LNCAP (cell line): ENCODE measurements at regions not wholly inside any gene's neighbourhood (a gene's known extent, or its start where the extent isn't known, plus 50 kb on each side); places are given as distances from the start of the nearest gene placed in this dataset.

Source experiments
- CTCF ChIP-seq: fragments of 450-650 bp; IDR thresholded peaks from 2 replicates; pipeline ENCODE4 v1.5.1; 2017; ENCODE audit warnings: mild to moderate bottlenecking

GRCh38 chr2:56707650-56708049, 523.9 kb downstream of the CCDC85A start:
- TF ChIP-seq CTCF: no peak

DNA sequence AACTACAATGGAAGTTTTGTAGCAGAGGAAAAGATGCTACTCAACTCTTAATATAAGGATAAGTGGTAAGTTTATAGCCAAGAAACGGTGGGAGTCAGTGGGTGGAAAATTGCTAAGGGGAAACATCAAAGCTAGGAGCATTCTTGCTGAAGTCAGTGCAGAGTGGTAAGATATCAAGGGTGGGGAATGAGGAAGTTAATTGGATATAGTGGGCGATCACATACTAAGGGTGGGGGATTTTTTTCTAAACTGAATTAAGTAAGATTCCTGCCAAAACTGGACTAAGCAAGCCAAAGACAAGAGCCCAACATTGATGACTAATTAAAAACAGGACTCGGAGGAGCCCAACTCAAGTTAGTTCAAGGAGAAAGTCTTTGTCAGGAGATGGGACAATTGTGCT, 525.4 kb downstream of the CCDC85A start:
- no peak for TF ChIP-seq CTCF

DNA sequence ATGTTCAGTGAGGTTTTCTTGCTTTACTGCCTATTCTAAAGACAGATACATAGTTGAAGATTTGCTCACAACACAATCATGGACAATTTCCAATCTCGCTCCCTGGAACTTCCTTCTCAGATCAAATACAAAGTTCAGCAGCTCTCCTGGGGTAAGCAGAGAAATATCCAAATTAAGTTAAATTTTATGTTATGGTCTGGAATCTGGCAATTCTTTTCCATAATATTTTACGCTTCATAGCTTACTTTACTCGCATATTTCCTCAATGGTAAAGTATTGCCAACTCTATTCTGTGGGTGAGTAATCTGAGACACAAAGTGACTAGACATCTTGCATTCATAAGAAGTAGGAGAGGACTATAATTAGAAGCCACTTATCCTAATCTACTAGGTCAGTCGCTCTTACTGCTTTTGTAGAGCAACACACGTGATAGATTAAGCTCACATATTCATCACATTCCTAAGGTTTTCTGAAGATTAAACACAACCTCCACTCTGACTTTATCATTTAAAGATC, 529.4 kb downstream of the CCDC85A start:
- no peak for TF ChIP-seq CTCF

- TF ChIP-seq CTCF: no peak
Measured at GRCh38 chr2:56713978-56714377, 530.2 kb downstream of the CCDC85A start.

GRCh38 chr2:56714400-56714799, 530.6 kb downstream of the CCDC85A start:
- TF ChIP-seq CTCF: no peak

DNA sequence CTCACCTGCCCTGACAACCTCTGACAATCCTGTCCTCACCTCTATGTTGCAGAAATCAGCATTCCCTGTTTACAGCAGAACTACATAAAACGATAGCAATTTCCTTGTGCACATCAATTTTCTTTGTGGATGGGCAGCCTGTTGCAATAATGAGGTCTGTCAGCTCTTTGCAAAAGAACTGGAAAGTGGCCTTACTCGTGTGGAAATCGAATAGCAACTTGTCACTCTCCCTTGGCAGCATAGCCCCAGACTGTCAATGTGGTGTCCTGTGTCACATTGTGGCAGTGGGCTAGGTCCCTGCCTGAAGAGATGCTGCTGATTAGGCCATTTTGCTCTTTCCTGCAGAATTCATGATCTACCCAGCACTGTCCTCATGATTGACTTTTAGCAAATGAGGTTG, 531.9 kb downstream of the CCDC85A start:
- TF ChIP-seq CTCF: no peak

GRCh38 chr2:56718413-56718812, 534.6 kb downstream of the CCDC85A start:
- no peak for TF ChIP-seq CTCF

- TF ChIP-seq CTCF: no peak
Measured at GRCh38 chr2:56729212-56729611, 545.4 kb downstream of the CCDC85A start.
